ENCODE measurements at regions not wholly inside any gene's neighbourhood (a gene's known extent, or its start where the extent isn't known, plus 50 kb on each side); places are given as distances from the start of the nearest gene placed in this dataset.

GRCh38 chr10:55474258-55474657 lies 673.2 kb upstream of the PCDH15 start:
- no peak for DNase-seq (ENCODE audit: low read depth)
- no peak overlapping the region for H3K4me3 ChIP-seq (replicated peaks; ENCODE audit: low read depth, low read length)
- TF ChIP-seq CTCF (IDR thresholded peaks at IDR 0.05; ENCODE audit: low read length, missing control alignments), result no peak

GRCh38 chr10:55470840-55471239 lies 669.8 kb upstream of the PCDH15 start:
- no peak for DNase-seq (ENCODE audit: low read depth)
- H3K4me3 ChIP-seq (replicated peaks; ENCODE audit: low read depth, low read length), result no peak overlapping the region
- TF ChIP-seq CTCF (IDR thresholded peaks at IDR 0.05; ENCODE audit: low read length, missing control alignments), result no peak

- H3K4me3 ChIP-seq (replicated peaks; ENCODE audit: low read depth, low read length), result no peak overlapping the region
- TF ChIP-seq CTCF (IDR thresholded peaks at IDR 0.05; ENCODE audit: low read length, missing control alignments), result no peak
- no peak for DNase-seq (ENCODE audit: low read depth)
These were observed 665.9 kb upstream of the PCDH15 start for GRCh38 chr10:55466806-55467504.

- no peak for TF ChIP-seq CTCF (IDR thresholded peaks at IDR 0.05; ENCODE audit: low read length, missing control alignments)
- no peak for DNase-seq (ENCODE audit: low read depth)
These were observed 663.1 kb upstream of the PCDH15 start for GRCh38 chr10:55464083-55464482.

GRCh38 chr10:55460008-55460407 lies 659.0 kb upstream of the PCDH15 start:
- H3K4me3 ChIP-seq (replicated peaks; ENCODE audit: low read depth, low read length), result no peak overlapping the region
- no peak for DNase-seq (ENCODE audit: low read depth)
- no peak for TF ChIP-seq CTCF (IDR thresholded peaks at IDR 0.05; ENCODE audit: low read length, missing control alignments)

More at GRCh38 chr10:55464083-55464482, 663.1 kb upstream of the PCDH15 start:
- H3K4me3 ChIP-seq (replicated peaks; ENCODE audit: low read depth, low read length), result no peak overlapping the region

GRCh38 chr10:55449981-55450380 lies 649.0 kb upstream of the PCDH15 start:
- TF ChIP-seq CTCF (IDR thresholded peaks at IDR 0.05; ENCODE audit: low read length, missing control alignments), result no peak
- H3K4me3 ChIP-seq (replicated peaks; ENCODE audit: low read depth, low read length), result no peak overlapping the region
- no peak for DNase-seq (ENCODE audit: low read depth)

GRCh38 chr10:55446441-55447002 lies 645.5 kb upstream of the PCDH15 start:
- TF ChIP-seq CTCF (IDR thresholded peaks at IDR 0.05; ENCODE audit: low read length, missing control alignments), result no peak
- DNase-seq (ENCODE audit: low read depth), result no peak
- H3K4me3 ChIP-seq (replicated peaks; ENCODE audit: low read depth, low read length), result no peak overlapping the region

Data from fibroblast of pulmonary artery (primary cell).